IMR-90 (cell line): ENCODE measurements at regions not wholly inside any gene's neighbourhood (a gene's known extent, or its start where the extent isn't known, plus 50 kb on each side); places are given as distances from the start of the nearest gene placed in this dataset.

Source experiments
- ATAC-seq: fragments of 200-7000 bp; cut with Tn5 transposase; 2 replicates; pipeline ENCODE4 v1.9.1; 2020; ENCODE audit warnings: low read depth, mild to moderate bottlenecking, moderate library complexity
- BruUV-seq: library from RNA; stranded (reverse); fragments of 400-500 nt; replicated peaks from 2 replicates; lab custom pipeline; 2021; lab: Mats Ljungman, UMichigan
- CTCF ChIA-PET: fragments of 300-600 bp; formaldehyde crosslinking; extraction: SDS; loops from one replicate; lab custom pipeline; 2021; ENCODE audit warnings: antibody characterized with exemption; lab: Yijun Ruan, JAX
- POLR2A ChIA-PET: fragments of 300-600 bp; sonication (Branson Sonifier 250); formaldehyde crosslinking; loops from one replicate; lab custom pipeline; 2022; ENCODE audit warnings: antibody characterized with exemption; ENCODE audit not compliant: unreplicated experiment; lab: Charles Lee
- DNase-seq: peaks from one replicate; pipeline ENCODE4 v3.0.0; 2013
- H2AFZ ChIP-seq: replicated peaks from 2 replicates; pipeline ENCODE3; 2013; ENCODE audit warnings: low read length, mild to moderate bottlenecking; ENCODE audit not compliant: poor library complexity
- H2AK5ac ChIP-seq: 2 replicates; pipeline ENCODE4 v1.6.1; 2013; ENCODE audit warnings: low read depth, low read length, inconsistent platforms
- H2AK9ac ChIP-seq: replicated peaks from 2 replicates; pipeline ENCODE3; 2013; ENCODE audit warnings: mild to moderate bottlenecking, low read depth, low read length, moderate library complexity; ENCODE audit not compliant: poor library complexity
- H2BK120ac ChIP-seq: 2 replicates; pipeline ENCODE4 v1.6.1; 2013; ENCODE audit warnings: low read depth, low read length, inconsistent platforms
- H2BK15ac ChIP-seq: 3 replicates; pipeline ENCODE4 v1.6.1; 2013; ENCODE audit warnings: low read depth, low read length, inconsistent platforms
- H2BK20ac ChIP-seq: 2 replicates; pipeline ENCODE4 v1.6.1; 2013; ENCODE audit warnings: low read depth, mild to moderate bottlenecking, inconsistent platforms, low read length, moderate library complexity
- H2BK5ac ChIP-seq: 2 replicates; pipeline ENCODE4 v1.6.1; 2013; ENCODE audit warnings: mild to moderate bottlenecking, low read depth, low read length, inconsistent platforms; ENCODE audit not compliant: poor library complexity, severe bottlenecking
- H3K14ac ChIP-seq: replicated peaks from 2 replicates; pipeline ENCODE4 v1.6.1; 2013; ENCODE audit warnings: low read depth, low read length, inconsistent platforms
- H3K18ac ChIP-seq: 2 replicates; pipeline ENCODE4 v1.6.1; 2013; ENCODE audit warnings: low read depth, low read length, control low read depth
- H3K23ac ChIP-seq: 2 replicates; pipeline ENCODE4 v1.6.1; 2013; ENCODE audit warnings: low read depth, low read length, inconsistent platforms
- H3K27ac ChIP-seq: 2 replicates; pipeline ENCODE4 v1.5.1; 2013; ENCODE audit warnings: mild to moderate bottlenecking, control low read depth, low read length; ENCODE audit not compliant: insufficient read depth
- H3K27me3 ChIP-seq: 2 replicates; pipeline ENCODE4 v1.6.1; 2013; ENCODE audit warnings: low read length; ENCODE audit not compliant: control insufficient read depth, insufficient read depth
- H3K36me3 ChIP-seq: 2 replicates; pipeline ENCODE4 v1.6.1; 2013; ENCODE audit warnings: low read length, mixed read lengths; ENCODE audit not compliant: control insufficient read depth, insufficient read depth
- H3K4ac ChIP-seq: 2 replicates; pipeline ENCODE4 v1.6.1; 2013; ENCODE audit warnings: low read depth, low read length, inconsistent platforms
- H3K4me1 ChIP-seq: 2 replicates; pipeline ENCODE4 v1.6.1; 2013; ENCODE audit warnings: low read length, mixed read lengths; ENCODE audit not compliant: control insufficient read depth, insufficient read depth
- H3K4me2 ChIP-seq: 2 replicates; pipeline ENCODE4 v1.6.1; 2013; ENCODE audit warnings: low read depth, mild to moderate bottlenecking, control low read depth, low read length, moderate library complexity
- H3K4me3 ChIP-seq: 2 replicates; pipeline ENCODE4 v1.5.1; 2013; ENCODE audit warnings: low read depth, mild to moderate bottlenecking, control low read depth, low read length, moderate library complexity; ENCODE audit not compliant: insufficient read depth
- H3K56ac ChIP-seq: 2 replicates; pipeline ENCODE4 v1.6.1; 2013; ENCODE audit warnings: low read length, inconsistent platforms; ENCODE audit not compliant: insufficient read depth; ENCODE audit errors: extremely low read depth
- H3K79me1 ChIP-seq, 2 experiments: 2 replicates each; pipeline ENCODE4 v1.6.1; 2013; ENCODE audit warnings: low read length in 2 of 2, inconsistent platforms in 1 of 2, low read depth in 1 of 2
- H3K9ac ChIP-seq: 2 replicates; pipeline ENCODE4 v1.6.1; 2013; ENCODE audit warnings: low read depth, low read length, control low read depth
- H3K9me1 ChIP-seq: 2 replicates; pipeline ENCODE4 v1.6.1; 2013; ENCODE audit warnings: low read length, inconsistent platforms; ENCODE audit not compliant: insufficient read depth
- H3K9me3 ChIP-seq: 2 replicates; pipeline ENCODE4 v1.6.1; 2013; ENCODE audit warnings: low read length; ENCODE audit not compliant: control insufficient read depth, insufficient read depth
- H4K20me1 ChIP-seq: 2 replicates; pipeline ENCODE4 v1.6.1; 2013; ENCODE audit warnings: low read length, inconsistent platforms; ENCODE audit not compliant: insufficient read depth
- H4K5ac ChIP-seq: 2 replicates; pipeline ENCODE4 v1.6.1; 2013; ENCODE audit warnings: mild to moderate bottlenecking, low read depth, low read length, control low read depth
- H4K8ac ChIP-seq, 2 experiments: 2 replicates each; pipeline ENCODE4 v1.6.1; 2013; ENCODE audit warnings: low read depth in 2 of 2, low read length in 2 of 2, control low read depth in 1 of 2, inconsistent platforms in 1 of 2
- H4K91ac ChIP-seq: 2 replicates; pipeline ENCODE4 v1.6.1; 2013; ENCODE audit warnings: low read depth, low read length, inconsistent platforms; ENCODE audit not compliant: insufficient read depth
- CEBPB ChIP-seq: IDR thresholded peaks from 2 replicates; pipeline ENCODE4 v1.6.1; 2012; ENCODE audit warnings: low read depth, low read length, improper control_type of control experiment
- WGBS, 2 experiments: methylation state at CpG; one replicate each; pipeline versions ENCODE4 v1.1.5 to v1.1.7; 2013; ENCODE audit warnings: missing lambda C conversion rate in 2 of 2; ENCODE audit not compliant: insufficient read length in 1 of 2; ENCODE audit errors: extremely low coverage in 2 of 2; 5-methylcytosine and 5-hydroxymethylcytosine counted together
- dilution Hi-C: fragments of 300-500 bp; cut with HindIII; formaldehyde crosslinking; loops from one replicate; pipeline ENCODE4 v1.14.3; 2018; ENCODE audit warnings: low sequenced_read_pairs; ENCODE audit not compliant: unreplicated experiment
- in situ Hi-C: fragments of 300-500 bp; cut with MboI; formaldehyde crosslinking; loops from 3 replicates; pipeline ENCODE4 v1.14.3; 2019; ENCODE audit warnings: low sequenced_read_pairs, inconsistent platforms, mixed read lengths
- intact Hi-C: fragments of 100-400 bp; cut with micrococcal nuclease; formaldehyde crosslinking; loops from 2 replicates; pipeline ENCODE4 v1.10.0; 2022
- TF ChIP-seq, protein P1 (sequence below): fragments of 150-350 bp; IDR thresholded peaks from 2 replicates; pipeline ENCODE4 v1.6.1; 2017; ENCODE audit warnings: mild to moderate bottlenecking, antibody characterized with exemption, low read length, low read depth

DNA sequence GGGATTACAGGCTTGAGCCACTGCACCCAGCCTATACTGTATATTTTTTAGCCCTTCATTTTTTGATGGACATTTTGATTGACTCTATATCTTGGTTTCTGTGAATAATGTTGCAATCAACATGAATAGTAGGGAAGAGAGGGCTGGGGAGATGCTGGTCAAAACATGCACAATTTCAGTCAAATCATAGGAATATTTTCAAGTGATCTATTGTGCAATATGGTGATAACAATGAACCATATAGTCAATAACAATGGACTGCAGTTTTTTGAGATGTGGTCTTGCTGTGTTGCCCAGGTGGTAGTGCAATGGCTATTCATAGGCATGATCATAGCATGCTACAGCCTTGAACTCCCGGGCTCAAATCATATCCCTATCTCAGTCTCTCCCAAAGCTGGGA lies 264.7 kb upstream of the TMEFF2 start:
- H3K4me2 ChIP-seq: no peak overlapping the region
- H2BK20ac ChIP-seq: no peak overlapping the region
- H2AFZ ChIP-seq: no peak overlapping the region
- ChIA-PET CTCF (no interaction called here), POLR2A (no interaction called here)
- no peak overlapping the region for H4K91ac ChIP-seq
- no peak overlapping the region for H4K5ac ChIP-seq
- no peak overlapping the region for H2BK15ac ChIP-seq
- H2AK9ac ChIP-seq: no peak overlapping the region
- H3K23ac ChIP-seq: no peak overlapping the region
- no CpG with 5 or more reads among the region's 1 CpG for WGBS, 2 experiments
- H2BK5ac ChIP-seq: no peak overlapping the region
- H3K9me1 ChIP-seq: no peaks in the 10 kb centered on the region
- no peaks in the 10 kb centered on the region for H4K20me1 ChIP-seq
- dilution Hi-C loops (no loop called here), intact Hi-C loops (no loop called here), in situ Hi-C loops (no loop called here)
- no peak overlapping the region for H3K56ac ChIP-seq
- no peaks in the 10 kb centered on the region for H3K79me1 ChIP-seq
- TF ChIP-seq, protein P1, sequence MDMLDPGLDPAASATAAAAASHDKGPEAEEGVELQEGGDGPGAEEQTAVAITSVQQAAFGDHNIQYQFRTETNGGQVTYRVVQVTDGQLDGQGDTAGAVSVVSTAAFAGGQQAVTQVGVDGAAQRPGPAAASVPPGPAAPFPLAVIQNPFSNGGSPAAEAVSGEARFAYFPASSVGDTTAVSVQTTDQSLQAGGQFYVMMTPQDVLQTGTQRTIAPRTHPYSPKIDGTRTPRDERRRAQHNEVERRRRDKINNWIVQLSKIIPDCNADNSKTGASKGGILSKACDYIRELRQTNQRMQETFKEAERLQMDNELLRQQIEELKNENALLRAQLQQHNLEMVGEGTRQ: no peak
- TF ChIP-seq CEBPB: peak; percentile 59
- no peak overlapping the region for H3K18ac ChIP-seq
- no peak for ATAC-seq
- no peaks in the 10 kb centered on the region for H3K27me3 ChIP-seq
- no peak overlapping the region for H3K4ac ChIP-seq
- no peak overlapping the region for H4K8ac ChIP-seq
- no peak overlapping the region for H2AK5ac ChIP-seq
- no peaks in the 10 kb centered on the region for H3K4me1 ChIP-seq
- no TSS peak for BruUV-seq
- DNase-seq: no peak
- H3K9ac ChIP-seq: no peak overlapping the region
- H3K9me3 ChIP-seq: no peaks in the 10 kb centered on the region
- no peak overlapping the region for H2BK120ac ChIP-seq
- no peak overlapping the region for H3K27ac ChIP-seq
- H3K14ac ChIP-seq: no peak overlapping the region
- no peak overlapping the region for H3K4me3 ChIP-seq
- no peaks in the 10 kb centered on the region for H3K36me3 ChIP-seq
